ENCODE measurements at regions not wholly inside any gene's neighbourhood (a gene's known extent, or its start where the extent isn't known, plus 50 kb on each side); places are given as distances from the start of the nearest gene placed in this dataset.
"Not testable (repeated sequence)": the region's sequence is repeated elsewhere in the genome, so short reads cannot be mapped to it uniquely, and the experiment has no call there.

DNA sequence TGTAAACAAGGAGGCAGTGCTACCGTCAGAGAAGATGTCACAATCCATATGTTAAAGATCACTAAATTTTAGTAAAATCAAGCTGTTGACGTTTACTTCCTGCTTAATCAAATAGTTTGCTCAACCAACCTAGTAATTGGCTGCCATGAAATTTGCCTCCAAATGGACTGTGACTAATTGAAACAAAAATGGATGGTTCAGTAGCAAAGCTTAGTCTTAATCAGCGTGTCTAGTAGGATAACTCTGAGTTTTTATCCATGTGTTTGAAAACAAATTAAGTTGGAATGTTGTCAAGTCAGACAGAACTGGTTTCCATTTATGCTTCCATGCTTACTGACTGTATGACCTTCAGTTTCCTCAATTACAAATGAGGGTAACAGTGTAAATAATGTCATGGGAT is 1456.7 kb upstream of the CELF2 start:
- no peak for DNase-seq (ENCODE audit: low read depth in 2 of 2)
- no peak overlapping the region for H3K4me3 ChIP-seq (replicated peaks in 1 of 2; ENCODE audit: low read depth in 2 of 2, low read length in 2 of 2)
- TF ChIP-seq, protein P1, sequence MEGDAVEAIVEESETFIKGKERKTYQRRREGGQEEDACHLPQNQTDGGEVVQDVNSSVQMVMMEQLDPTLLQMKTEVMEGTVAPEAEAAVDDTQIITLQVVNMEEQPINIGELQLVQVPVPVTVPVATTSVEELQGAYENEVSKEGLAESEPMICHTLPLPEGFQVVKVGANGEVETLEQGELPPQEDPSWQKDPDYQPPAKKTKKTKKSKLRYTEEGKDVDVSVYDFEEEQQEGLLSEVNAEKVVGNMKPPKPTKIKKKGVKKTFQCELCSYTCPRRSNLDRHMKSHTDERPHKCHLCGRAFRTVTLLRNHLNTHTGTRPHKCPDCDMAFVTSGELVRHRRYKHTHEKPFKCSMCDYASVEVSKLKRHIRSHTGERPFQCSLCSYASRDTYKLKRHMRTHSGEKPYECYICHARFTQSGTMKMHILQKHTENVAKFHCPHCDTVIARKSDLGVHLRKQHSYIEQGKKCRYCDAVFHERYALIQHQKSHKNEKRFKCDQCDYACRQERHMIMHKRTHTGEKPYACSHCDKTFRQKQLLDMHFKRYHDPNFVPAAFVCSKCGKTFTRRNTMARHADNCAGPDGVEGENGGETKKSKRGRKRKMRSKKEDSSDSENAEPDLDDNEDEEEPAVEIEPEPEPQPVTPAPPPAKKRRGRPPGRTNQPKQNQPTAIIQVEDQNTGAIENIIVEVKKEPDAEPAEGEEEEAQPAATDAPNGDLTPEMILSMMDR (IDR thresholded peaks at IDR 0.05; ENCODE audit: low read depth, low read length) = no peak

DNA sequence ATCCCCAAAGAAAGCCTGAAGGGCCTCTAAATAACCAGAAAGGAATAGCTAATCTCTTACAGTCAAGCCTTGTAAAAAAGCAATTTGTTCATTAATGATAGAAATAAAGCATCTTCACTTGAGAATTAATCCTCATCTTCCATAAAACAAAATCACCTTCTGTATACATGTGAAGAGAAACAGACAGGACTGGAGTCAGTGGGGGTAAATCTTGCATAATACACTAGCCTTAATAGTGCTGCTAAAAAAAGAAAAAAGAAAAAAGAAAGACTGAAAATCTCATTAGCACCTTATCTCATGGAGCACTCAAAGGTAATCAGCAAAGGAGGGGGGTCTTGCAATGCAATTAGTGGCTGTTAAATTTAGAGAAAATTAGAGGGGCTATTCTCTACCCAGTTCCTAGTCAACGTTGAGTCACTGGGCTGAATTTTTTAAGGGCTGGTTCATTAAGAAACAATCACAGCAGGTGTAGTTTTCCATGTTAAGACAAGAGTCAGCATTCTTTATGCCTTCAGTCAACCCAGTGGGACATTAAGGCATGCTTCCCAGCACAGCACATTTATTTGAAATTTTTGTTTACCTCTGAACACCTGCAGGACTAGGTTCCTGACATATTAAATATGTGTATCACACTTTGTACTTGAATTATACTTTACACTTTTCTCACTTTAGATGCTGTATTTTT is 1455.7 kb upstream of the CELF2 start:
- TF ChIP-seq, protein P1 (IDR thresholded peaks at IDR 0.05; ENCODE audit: low read depth, low read length) = no peak

DNA sequence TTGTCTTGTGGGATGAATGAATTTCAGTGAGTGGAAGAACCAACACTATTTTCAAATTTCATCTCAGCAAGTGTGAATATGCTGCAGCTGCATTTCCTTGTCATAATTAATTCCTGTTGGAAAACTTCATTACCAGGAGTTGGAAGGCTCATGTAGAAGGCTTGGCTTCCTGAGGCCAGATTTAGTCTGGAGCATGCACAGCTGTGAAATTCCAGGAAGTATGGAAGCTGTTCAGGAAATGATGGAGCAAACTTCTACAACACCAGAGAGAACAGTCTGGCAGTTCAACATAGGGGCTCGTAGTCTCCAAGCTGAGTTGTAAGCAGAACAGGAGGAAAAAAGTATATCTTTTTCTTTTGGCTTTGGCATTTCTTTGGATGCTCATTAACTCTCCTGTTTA is 1439.9 kb upstream of the CELF2 start:
- TF ChIP-seq, protein P1 (IDR thresholded peaks at IDR 0.05; ENCODE audit: low read depth, low read length) = no peak
- no peak for DNase-seq (ENCODE audit: low read depth in 2 of 2)
- H3K4me3 ChIP-seq (replicated peaks in 1 of 2; ENCODE audit: low read depth in 2 of 2, low read length in 2 of 2) = no peak overlapping the region

More for the DNA sequence above, 1455.7 kb upstream of the CELF2 start:
- DNase-seq (ENCODE audit: low read depth in 2 of 2) = no peak
- no peak overlapping the region for H3K4me3 ChIP-seq (replicated peaks in 1 of 2; ENCODE audit: low read depth in 2 of 2, low read length in 2 of 2)

DNA sequence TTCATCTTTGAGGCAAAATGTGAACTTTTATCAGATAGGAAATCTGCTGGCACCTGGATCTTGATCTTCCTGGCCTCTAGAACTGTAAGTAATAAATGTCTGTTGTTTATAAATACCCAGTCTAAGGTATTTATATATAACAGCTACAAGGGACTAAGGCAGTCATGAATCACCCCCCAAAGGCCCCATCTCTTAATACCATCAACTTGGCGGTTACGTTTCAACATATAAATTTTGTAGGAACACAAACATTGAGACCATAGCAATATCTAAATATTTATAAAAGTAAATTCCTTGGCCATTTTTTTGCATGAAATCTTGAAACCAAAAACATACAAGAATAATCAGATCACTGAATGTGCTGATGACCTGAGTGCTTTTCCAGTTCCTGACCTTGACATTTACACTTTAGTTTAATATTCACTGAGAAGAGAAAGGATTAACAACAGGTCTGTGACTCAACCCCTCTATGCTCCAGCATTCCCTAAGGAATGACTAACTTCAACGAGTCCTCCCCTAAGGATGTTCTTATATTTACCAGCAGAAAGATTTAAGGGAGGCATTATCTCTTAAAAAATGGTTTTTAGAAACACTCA is 1438.5 kb upstream of the CELF2 start:
- peak in 1 of 2 donors; percentile 9 for DNase-seq (ENCODE audit: low read depth in 2 of 2)
- TF ChIP-seq, protein P1 (IDR thresholded peaks at IDR 0.05; ENCODE audit: low read depth, low read length) = no peak
- no peak overlapping the region for H3K4me3 ChIP-seq (replicated peaks in 1 of 2; ENCODE audit: low read depth in 2 of 2, low read length in 2 of 2)

DNA sequence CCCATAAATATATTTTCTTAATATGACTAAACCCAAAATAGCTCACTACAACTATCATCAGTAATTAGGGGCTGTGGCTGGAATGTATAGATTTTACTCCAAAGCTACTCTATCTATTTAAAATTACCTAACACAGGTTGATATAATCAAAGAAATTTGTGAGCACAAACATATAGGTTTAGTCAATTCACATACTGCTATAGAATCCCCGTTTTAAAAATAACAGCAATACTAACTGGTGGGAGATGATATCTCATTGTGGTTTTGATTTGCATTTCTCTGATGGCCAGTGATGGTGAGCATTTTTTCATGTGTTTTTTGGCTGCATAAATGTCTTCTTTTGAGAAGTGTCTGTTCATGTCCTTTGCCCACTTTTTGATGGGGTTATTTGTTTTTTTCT is 1434.9 kb upstream of the CELF2 start:
- not testable (repeated sequence) for H3K4me3 ChIP-seq (replicated peaks in 1 of 2; ENCODE audit: low read depth in 2 of 2, low read length in 2 of 2)

DNA sequence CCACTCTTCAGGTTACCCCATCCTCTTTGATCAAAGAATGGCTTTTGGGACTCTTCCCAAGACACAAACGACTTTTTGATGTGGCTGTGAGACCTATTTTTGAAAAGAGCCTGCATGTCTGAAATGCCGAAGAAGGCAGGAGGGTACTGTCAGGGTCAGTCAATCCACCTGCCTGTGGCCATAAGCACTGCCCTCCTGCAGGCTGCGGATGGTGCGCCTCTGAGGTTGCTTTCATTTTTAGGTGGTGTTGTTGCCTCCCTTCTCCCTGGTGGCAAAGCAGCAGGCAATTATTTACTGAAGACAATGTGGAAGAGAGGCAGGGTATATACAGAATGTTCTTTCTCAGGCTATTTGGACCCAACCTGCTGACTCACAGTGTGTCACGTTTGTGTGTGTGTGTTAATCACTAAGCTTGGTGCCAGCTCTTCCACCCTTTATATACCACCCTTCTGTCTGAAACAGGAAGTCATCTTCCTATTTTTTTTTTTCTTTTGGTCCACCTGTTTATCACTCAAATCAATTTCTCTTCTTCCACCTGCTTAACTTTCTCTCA is 1421.2 kb upstream of the CELF2 start:
- DNase-seq (ENCODE audit: low read depth in 2 of 2) = peak; percentile 25 to 80
- TF ChIP-seq, protein P1 (IDR thresholded peaks at IDR 0.05; ENCODE audit: low read depth, low read length) = no peak
- no peak overlapping the region for H3K4me3 ChIP-seq (replicated peaks in 1 of 2; ENCODE audit: low read depth in 2 of 2, low read length in 2 of 2)

More for the DNA sequence above, 1434.9 kb upstream of the CELF2 start:
- DNase-seq (ENCODE audit: low read depth in 2 of 2) = not testable (repeated sequence)

DNA sequence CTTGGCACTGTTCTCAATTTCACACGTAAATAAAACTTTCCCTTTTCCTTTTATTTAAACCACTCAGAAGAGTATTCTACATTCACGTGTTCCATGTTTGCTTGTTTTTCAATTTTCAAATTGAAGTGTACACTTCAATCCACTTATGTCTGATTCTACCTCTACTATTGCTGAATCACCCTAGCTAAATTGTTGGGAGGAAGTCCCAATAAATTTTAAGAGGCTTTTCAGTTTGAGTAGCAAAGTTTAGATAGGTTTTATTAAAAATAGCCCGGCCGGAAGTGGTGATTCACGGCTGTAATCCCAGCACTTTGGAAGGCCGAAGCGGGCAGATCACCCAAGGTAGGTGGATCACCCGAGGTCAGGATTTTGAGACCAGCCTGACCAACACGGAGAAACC is 1414.7 kb upstream of the CELF2 start:
- H3K4me3 ChIP-seq (replicated peaks in 1 of 2; ENCODE audit: low read depth in 2 of 2, low read length in 2 of 2) = no peak overlapping the region
- no peak for DNase-seq (ENCODE audit: low read depth in 2 of 2)
- TF ChIP-seq, protein P1 (IDR thresholded peaks at IDR 0.05; ENCODE audit: low read depth, low read length) = no peak
